ENCODE measurements at regions not wholly inside any gene's neighbourhood (a gene's known extent, or its start where the extent isn't known, plus 50 kb on each side); places are given as distances from the start of the nearest gene placed in this dataset.

DNA sequence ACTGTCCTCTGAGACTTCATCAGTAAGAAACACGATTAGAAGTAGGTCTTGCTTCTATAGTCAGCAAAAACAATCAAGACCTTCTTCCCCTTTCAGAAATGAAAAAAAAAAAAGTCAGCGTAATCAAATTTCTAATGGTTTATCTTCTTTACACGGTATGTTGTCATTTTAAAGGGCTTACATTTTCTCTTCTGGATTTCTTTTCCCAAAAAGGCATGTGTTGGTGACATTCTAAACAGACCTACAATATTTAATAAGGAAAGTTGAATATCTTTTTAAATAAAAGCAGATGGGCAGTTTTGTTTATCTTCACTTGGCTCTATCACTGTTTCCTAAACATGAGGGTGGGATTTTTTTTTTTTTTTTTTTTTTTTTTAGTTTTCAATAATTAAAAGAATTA lies 197.3 kb upstream of the ADAMTS9 start:
- TF ChIP-seq, protein P1, sequence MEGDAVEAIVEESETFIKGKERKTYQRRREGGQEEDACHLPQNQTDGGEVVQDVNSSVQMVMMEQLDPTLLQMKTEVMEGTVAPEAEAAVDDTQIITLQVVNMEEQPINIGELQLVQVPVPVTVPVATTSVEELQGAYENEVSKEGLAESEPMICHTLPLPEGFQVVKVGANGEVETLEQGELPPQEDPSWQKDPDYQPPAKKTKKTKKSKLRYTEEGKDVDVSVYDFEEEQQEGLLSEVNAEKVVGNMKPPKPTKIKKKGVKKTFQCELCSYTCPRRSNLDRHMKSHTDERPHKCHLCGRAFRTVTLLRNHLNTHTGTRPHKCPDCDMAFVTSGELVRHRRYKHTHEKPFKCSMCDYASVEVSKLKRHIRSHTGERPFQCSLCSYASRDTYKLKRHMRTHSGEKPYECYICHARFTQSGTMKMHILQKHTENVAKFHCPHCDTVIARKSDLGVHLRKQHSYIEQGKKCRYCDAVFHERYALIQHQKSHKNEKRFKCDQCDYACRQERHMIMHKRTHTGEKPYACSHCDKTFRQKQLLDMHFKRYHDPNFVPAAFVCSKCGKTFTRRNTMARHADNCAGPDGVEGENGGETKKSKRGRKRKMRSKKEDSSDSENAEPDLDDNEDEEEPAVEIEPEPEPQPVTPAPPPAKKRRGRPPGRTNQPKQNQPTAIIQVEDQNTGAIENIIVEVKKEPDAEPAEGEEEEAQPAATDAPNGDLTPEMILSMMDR (IDR thresholded peaks at IDR 0.05) = no peak
- TF ChIP-seq ZFX (IDR thresholded peaks at IDR 0.05; ENCODE audit: borderline replicate concordance) = no peak
